Vagina (tissue), 2 donors: ENCODE measurements at regions not wholly inside any gene's neighbourhood (a gene's known extent, or its start where the extent isn't known, plus 50 kb on each side); places are given as distances from the start of the nearest gene placed in this dataset.

Experiments used
- CTCF ChIP-seq, 3 experiments: fragments of 450-650 bp in 2 of 3; fragments of 200-600 bp in 1 of 3; sonication (generic) in 1 of 3; IDR thresholded peaks; one replicate each; pipeline ENCODE4 v1.5.1; 2017 to 2019; ENCODE audit warnings: antibody characterized with exemption in 3 of 3, mild to moderate bottlenecking in 2 of 3, moderate library complexity in 2 of 3
- POLR2A ChIP-seq, 2 donors: fragments of 450-650 bp; IDR thresholded peaks; one replicate each; pipeline ENCODE4 v1.6.1; 2017; ENCODE audit warnings: antibody characterized with exemption in 2 of 2, mild to moderate bottlenecking in 2 of 2, moderate library complexity in 2 of 2
- POLR2AphosphoS5 ChIP-seq, 2 donors: sonication (generic); formaldehyde crosslinking; IDR thresholded peaks; one replicate each; pipeline ENCODE4 v1.9.0; 2017; ENCODE audit warnings: antibody characterized with exemption in 2 of 2, mild to moderate bottlenecking in 2 of 2, low read depth in 1 of 2; ENCODE audit not compliant: insufficient read depth in 1 of 2

- TF ChIP-seq POLR2A (IDR thresholded peaks at IDR 0.05) (no peak), CTCF (IDR thresholded peaks at IDR 0.05) (no peak), POLR2AphosphoS5 (IDR thresholded peaks at IDR 0.05; ENCODE audit: insufficient read depth in 1 of 2, low read depth in 1 of 2) (no peak)
Measured at GRCh38 chr6:169337886-169338445, 84.3 kb upstream of the THBS2 start.
